Endometrium (tissue), 2 donors: ENCODE measurements at regions not wholly inside any gene's neighbourhood (a gene's known extent, or its start where the extent isn't known, plus 50 kb on each side); places are given as distances from the start of the nearest gene placed in this dataset.
"Not testable (repeated sequence)": the region's sequence is repeated elsewhere in the genome, so short reads cannot be mapped to it uniquely, and the experiment has no call there.

Experiments used
- FAIRE-seq: peaks from 2 replicates; lab custom pipeline; 2012; peaks lifted over from hg19 to GRCh38; lab: Jason Lieb, UNC
- donor health status: control.
- donor health status: control.

DNA sequence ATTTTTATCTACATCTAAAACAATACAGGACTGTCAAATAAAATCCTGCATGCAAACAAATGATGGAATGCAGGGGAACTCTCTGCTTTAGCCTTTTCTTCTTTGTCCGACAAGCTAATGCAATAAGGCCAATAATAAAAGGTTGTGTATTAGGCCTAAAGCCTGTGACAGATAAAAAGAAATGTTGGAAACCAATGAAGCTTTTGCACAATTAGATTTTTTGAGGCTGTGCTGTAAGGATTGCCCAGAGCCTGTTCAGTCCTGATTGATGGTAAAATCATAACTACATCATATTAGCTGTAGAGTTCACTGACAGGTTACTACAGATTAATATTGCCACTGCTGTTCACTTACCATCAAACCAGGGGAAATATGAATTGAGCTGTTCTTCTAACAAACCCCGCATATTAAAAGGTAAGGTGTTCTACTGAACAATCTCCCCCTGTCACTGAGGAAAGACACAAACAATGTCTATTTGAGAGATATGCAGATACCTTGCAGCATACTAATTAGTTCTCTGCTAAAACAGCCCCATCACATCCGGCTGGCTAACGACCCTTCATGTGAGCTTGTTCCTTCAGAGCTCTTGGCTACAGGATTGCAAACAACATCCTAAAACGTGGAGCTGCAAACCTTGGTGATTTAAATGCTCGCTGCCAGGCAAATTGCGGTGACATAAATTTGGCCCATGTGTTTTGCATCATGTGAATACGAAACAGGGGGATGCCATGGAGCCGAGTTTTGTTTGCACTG is 305.4 kb downstream of the MTX2 start:
- no peak for FAIRE-seq

DNA sequence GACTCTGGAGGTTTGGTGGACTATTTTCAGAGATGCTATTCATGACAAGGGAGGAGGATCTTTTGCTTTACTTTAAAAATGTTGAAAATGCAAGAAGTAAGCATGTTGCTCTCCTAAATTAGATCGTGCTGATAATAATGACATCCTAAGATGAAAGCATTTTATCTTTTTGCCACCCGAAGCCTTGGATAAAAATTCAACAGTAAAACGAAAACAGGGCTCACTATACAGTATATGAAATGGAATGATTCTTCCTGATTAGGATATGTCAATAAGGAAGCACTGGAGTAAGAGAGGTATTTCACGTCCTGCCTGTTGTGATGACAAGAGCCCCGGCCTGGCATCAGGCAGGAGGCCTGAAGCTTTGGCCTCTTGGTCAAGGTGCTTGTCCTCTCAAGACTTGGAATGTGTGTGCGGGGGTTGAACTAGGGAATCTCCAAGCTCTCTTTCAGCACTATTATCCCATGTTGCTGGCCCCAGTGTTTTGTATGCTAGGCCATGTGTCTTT is 306.0 kb downstream of the MTX2 start:
- no peak for FAIRE-seq

DNA sequence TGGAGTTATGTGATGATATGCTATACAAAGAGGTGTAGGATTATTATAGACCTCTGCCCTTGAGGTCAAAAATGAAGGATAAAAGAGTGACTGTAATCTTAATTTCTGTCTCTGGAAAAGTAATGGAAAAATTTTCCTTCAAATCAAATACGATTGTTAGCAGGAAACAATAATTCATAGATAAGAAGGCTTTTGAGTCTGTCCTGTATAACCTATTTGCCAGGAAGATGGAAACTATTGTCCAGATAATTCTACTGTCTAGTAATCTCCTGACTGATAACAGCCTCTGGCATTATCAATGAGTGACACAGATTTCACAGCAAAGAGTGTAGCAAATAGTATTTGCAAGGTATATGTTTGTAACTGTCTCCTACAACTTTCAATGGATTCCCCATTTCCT is 307.8 kb downstream of the MTX2 start:
- no peak for FAIRE-seq

DNA sequence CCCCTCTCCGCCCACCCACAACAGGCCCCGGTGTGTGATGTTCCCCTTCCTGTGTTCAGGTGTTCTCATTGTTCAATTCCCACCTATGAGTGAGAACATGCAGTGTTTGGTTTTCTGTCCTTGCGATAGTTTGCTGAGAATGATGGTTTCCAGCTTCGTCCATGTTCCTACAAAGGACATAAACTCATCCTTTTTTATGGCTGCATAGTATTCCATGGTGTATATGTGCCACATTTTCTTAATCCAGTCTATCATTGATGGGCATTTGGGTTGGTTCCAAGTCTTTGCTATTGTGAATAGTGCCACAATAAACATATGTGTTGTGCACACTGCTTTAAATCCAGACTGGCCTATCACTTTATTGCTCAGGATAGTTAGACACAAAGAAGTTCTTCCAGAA is 309.1 kb downstream of the MTX2 start:
- FAIRE-seq, result not testable (repeated sequence)

DNA sequence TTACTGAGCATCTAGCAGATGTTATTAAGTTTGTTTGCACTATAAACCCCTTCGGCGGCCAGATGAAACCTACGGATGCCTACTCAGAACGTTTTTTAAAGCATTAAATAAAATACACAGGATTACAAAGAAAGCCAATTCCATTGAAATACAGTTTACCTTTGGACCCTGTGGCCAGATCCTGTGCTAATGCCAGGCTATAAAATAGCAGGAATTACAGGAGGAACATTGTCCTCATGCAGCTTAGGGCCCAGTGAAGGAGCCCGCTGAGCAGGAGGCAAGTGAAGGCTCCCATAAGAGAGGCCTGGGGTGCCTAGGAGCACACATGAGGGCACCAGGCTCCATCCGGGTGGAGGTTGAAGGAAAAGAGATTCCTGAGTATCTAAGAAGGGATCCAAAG is 310.4 kb downstream of the MTX2 start:
- no peak for FAIRE-seq

DNA sequence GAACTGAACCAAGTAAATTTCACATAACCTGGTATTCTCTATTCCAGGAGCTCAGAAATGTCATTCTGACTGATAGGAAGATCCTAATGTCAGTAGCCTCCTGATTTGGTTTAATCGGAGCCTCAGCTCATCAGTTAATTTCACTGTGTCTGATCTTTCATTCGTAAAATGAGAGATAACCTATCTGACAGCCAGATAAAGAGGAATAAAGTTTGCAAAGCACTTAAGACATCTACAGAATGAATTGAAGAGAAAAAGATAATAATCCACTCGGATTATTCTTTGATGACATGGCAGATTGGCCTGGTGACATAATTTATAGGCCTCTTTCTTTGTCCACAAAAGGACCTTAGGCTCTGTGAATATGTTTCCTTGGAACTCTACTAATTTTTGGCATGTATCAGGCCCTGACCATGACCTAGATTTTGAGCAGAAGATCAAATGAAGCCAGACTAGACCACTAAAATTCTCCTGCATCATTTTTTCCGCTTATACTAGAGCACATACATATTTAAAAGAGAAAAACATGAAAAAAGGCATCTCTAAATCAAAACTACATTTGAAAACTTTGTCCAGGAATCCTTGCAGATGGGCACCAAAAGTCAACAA is 312.4 kb downstream of the MTX2 start:
- FAIRE-seq, result no peak

DNA sequence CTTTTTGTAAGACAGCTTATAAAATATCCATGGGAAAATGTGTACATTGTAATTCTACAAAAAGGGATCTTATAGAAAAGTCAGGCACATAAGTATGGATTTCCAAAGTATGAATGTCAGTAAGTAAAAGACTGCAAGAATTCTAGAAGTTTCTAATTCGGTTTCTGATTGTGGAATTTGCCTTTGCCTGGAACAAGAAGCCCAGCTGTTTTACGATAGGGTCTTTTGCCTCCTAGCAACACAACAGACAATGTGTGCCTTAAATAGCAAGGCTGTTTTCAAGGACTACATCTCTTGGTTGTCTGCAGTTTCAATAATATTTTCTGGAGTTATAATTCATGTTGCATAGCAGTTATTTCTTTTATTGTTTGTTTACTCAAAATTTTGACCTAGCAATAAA is 312.9 kb downstream of the MTX2 start:
- peak; percentile 21 for FAIRE-seq

DNA sequence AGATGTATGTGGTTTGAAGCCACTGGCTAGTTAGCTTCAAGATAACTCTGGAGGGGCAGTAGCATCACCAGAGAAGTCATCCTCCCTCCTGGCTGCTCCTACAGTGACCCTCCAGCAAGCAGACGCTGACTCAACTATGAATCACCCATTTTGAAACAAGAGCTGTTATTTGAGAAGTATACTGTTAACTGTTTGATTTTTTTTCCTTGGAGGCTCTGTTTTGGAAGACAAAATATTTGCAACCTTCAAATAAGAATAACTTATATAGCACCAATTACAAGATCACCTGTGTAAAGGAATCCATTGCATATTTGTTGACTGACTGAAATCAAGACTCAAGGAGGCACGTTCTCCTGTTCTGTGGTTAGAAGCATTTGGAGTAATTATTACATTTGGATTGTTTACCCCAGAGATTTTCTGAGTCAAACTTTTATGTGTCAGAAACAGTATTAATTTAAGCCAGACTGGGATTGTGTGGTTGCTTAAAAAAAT is 313.8 kb downstream of the MTX2 start:
- peak; percentile 29 for FAIRE-seq

DNA sequence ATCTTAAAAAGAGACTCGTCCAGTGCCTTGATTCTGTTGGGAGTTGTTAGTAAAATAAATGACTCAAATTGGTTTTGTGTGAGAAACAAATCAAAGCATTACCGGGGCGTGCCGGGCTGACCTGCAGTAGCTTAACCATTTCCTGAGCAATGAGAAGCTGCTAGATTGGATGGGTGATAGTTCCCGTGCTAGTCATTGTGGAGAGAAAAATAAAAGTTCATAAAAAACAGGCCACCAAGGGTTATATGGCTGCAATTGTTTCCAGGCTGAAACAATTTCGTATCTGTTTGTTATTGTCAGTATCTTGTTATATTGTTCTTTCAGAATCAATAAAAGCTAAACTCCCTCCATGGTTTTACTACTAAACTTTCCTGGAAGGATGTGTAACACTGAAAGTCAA is 314.4 kb downstream of the MTX2 start:
- FAIRE-seq, result no peak

DNA sequence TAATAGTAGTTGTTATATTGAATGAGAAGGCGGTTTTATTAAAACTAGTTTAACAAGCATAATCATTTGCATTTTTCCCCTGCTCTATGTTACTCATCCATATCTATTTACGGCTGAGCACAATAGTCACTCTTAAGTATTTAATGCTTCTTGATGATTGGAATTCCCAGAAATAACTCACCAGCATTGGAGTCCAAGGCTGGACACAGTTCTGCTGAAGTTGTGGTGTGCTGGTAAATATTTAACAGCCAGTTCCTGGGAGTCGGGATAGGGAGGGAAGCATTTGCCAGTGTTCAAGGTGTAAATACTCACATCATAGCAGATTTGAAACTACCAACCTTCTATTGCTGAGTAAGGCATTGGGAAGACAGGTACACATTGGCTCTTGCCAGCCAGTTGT is 315.1 kb downstream of the MTX2 start:
- FAIRE-seq, result no peak

DNA sequence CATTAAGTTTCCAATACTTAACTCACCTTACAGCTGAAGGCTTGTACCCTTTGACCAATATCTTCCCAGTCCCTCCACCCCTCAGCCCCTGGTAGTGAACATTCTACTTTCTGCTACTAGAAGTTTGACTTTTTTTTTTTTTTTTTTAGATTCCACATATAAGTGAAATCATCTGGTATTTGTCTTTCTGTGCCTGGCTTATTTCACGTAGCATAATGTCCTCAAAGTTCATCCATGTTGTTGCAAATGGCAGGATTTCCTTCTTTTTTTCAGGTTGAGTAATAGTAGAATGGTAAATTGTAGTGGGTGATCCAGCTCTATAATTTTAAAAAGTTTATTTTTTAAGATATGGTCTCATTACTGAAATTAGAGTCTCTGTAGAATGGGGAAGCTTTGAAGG is 316.0 kb downstream of the MTX2 start:
- no peak for FAIRE-seq

DNA sequence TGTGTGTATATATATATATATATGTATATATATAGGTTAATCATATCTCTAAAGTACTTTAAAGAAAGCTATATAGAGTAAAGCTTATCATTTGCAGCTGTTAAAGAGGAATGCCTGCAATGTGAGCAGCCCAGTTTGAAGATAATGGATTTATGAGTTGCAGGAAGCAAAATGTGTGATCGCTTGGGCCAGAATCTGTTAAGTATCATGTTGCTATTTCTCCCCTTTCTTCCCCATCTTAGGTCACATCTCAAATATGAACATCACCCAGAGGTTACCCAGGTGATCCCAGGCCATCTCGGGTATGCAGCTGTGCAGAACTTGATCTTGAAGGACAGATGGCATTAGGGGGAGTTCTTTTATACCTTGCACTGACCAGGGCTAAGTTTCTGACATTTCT is 316.5 kb downstream of the MTX2 start:
- FAIRE-seq, result no peak

DNA sequence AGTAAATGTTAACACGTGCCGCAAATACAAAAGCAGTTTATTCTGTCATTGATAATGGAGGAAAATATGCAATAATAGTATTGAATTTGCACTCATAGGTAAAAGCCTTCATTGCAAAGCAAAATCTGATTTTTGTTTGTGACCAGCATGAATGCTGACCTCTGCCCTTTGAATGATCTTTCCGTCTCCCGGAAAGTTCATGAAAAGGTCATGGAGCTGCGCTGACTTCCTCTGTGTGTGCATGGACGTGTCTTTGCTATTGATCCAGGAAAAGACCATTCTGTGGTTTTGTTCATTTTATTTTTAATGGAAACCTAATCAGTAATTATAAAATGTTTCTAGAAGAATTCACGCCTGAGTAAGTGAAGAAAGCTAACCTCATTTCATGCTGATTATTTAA is 320.0 kb downstream of the MTX2 start:
- no peak for FAIRE-seq

DNA sequence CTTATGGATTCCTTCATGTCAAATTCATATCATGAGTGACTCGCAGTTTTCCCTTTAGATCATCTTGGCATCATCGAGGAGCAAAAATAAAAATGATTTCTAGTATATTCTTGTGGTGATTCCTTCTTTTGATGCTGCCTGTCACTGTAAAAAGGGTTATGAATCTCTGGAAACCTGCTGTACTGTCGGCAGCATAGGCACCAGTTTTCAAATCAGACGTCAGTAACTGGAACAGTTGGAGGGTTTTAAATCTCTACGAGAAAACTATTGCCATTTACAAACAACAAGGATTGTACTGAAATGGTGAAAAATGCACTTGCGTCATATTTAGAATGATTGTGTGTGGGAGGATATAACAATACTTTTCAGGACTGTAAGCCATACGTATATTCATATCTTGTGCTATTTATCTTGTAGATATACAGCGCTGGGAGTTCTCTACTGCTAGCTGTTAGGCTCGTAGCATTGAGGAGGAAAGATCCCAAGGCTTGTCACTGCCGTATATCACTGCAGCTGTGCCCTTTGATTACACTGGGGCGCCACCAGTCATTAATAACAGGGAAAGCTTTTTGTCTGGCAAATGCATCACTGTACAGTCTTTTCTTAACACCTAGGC is 320.7 kb downstream of the MTX2 start:
- FAIRE-seq, result no peak

DNA sequence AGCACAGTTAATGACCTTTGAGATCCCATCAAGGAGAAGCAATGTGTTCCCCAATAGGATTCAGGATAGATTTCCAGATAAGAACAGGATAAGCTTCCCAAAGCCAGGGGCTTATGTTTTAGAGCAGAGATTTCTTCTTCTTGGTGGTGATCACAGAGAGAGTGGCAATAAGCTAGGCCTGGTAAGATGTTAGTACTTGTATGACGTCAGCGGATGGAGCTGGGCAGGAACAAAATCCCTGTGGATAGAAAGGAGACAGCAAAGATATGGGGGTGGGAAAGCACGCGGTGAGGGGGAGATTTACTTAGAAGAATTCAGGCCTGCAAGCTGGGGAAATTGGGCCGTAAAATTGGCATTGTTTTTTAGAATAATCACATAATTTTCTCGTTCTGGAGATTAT is 323.0 kb downstream of the MTX2 start:
- no peak for FAIRE-seq

DNA sequence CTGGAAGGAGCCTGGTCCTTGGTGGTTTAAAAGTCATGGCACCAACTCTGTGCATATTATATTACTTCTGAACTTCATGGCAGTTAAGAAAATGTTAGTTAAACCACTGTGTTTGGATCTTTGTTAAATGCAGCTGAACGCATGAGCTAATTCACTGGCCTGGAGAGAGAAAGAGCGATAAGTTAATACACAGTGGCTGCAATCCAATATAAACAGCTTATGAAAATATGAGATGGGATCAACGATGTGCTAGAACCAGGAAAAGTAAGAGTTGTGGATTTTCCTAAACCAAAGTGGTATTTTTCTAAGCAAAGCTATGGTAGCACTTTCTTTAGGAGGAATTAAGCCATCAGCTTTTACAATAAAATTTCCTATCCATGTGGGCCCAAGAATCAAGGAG is 326.7 kb downstream of the MTX2 start:
- FAIRE-seq, result no peak

DNA sequence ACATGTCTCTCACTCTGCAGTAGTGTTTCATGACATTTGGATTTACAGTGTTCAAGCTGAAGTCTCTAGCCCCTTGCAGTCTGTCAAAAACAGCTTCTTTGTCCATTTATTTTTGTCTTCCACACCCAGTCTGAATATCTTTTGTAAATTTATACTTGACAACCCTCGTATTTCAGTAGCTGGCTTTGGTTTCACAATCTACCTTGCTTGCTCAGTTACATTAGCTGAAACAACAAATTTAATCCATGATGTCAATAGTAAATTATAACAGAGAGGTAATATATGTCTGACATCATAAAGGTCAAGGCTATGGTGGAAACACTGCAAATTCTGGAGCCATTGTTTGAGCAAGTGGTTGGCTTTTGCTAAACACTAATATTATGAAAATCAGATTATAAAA is 328.7 kb downstream of the MTX2 start:
- no peak for FAIRE-seq

DNA sequence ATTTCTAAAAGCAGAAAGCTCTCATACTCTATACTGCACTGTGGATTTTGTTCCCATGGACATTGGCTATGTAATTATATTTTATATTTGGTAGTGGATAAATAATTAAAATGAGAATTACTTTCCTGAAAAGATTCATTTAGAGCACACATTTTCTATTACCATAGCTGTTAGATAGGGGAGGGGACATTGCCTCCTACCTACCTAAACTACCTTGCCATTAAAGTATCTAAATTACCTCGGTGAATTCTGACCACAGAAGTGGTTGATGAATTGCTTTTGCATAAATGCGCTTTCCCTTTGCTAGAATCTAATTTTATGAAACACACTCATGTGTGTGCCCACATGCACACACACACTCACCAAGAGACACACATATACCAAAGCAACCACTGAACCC is 329.1 kb downstream of the MTX2 start:
- no peak for FAIRE-seq

DNA sequence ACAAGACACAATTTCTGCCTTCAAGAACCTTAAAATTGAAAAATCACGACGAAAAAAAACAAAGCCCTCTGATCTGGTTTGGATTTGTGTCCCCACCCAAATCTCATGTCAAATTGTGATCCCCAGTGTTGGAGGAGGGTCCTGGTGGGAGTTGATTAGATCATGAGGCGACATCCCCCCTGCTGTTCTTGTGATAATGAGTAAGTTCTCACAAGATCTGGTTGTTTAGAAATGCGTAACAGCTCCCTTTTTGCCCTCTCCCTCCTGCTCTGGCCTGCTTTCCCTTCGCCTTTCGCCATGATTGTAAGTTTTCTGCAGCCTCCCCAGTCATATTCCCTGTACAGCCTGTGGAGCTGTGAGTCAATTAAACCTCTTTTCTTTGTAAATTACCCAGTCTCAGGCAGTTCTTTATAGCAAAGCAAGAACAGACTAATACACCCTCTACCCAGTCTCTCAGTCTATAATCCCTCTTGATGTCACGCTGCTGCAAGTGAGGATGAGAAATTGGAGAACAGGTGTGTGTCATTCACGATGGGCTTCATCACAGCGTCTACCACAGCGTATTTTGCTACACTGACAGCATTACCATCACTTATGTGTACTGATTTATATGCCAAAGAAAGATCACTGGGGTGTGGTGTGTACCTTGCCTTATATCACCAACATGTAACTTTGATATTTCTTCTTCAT is 330.7 kb downstream of the MTX2 start:
- FAIRE-seq, result no peak

DNA sequence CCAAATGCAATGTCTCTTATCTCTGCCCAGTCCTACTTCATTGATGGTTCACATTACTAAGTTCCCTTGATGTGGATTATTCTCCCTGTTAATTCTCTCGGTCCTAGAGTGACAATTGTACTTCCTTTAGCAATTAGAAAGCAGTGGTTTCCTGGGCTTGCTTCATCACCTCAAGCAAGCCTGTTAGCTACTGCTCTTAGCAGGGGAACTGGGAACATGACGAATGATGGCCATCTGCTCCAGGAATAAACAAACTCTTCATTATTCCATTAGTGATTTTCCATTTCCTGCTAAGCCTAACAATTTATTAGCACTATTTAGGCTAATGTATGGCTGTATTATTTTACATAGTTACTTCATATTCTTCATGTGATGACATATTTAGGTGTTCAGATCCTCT is 331.8 kb downstream of the MTX2 start:
- FAIRE-seq, result no peak

DNA sequence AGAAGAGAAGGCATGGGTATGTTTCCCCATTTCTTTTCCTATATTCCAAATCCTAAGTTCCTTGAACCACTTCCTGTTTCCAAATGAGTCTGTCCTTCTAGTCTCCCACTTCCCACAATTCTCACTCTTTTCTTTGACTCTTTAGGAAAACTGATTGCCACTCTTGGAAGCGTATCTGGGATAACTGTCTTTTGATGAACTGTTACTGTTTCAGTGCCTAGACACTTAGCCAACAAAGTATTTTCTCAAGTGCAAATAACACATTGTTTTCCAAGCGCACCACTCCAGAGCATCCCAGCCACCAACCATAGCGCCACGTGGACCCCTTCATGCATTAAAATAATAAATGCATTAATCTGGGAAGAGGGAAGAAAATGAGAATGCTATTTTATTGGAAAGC is 342.8 kb downstream of the MTX2 start:
- FAIRE-seq, result no peak

DNA sequence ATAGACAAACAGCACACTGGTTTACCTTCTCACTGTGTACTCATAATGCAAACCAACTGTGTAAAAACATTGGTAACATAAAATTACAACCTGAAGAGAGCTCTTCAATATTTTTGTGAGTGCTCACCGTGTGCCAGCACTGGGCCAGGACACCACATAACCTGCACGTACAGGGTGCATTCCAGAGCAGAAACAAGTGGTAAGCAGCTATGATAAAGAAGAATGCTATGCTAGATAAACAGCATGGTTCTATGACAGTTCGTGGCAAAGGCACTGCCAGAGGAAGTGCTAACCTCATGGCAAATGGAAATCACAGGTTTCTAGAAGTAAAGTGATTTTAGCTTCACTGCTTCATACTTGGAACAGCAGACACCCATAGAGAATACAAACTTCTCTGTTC is 343.5 kb downstream of the MTX2 start:
- no peak for FAIRE-seq
